Breast epithelium (tissue), 3 donors: ENCODE measurements at regions not wholly inside any gene's neighbourhood (a gene's known extent, or its start where the extent isn't known, plus 50 kb on each side); places are given as distances from the start of the nearest gene placed in this dataset.

Experiments
- CTCF ChIP-seq, 3 donors: fragments of 450-650 bp; IDR thresholded peaks; one replicate each; pipeline ENCODE4 v1.5.1; 2016 to 2017; ENCODE audit warnings: antibody characterized with exemption in 3 of 3, mild to moderate bottlenecking in 3 of 3, moderate library complexity in 3 of 3
- POLR2A ChIP-seq: fragments of 450-650 bp; IDR thresholded peaks from one replicate; pipeline ENCODE4 v1.6.1; 2016; ENCODE audit warnings: antibody characterized with exemption, mild to moderate bottlenecking, moderate library complexity
- POLR2AphosphoS5 ChIP-seq, 3 donors: sonication (generic); formaldehyde crosslinking; IDR thresholded peaks; one replicate each; pipeline ENCODE4 v1.6.1; 2017; ENCODE audit warnings: antibody characterized with exemption in 3 of 3

- no peak for TF ChIP-seq CTCF (IDR thresholded peaks at IDR 0.05)
- no peak for TF ChIP-seq POLR2AphosphoS5 (IDR thresholded peaks at IDR 0.05)
- TF ChIP-seq POLR2A, result no peak
These were observed 156.5 kb downstream of the PDCD6IP start for GRCh38 chr3:33954956-33955355.
